BLaER1 treated with 17β-estradiol and CSF1 and Interleukin-3, amounts not matched to agents 10 nM and 100 nM (cell line): ENCODE measurements at regions not wholly inside any gene's neighbourhood (a gene's known extent, or its start where the extent isn't known, plus 50 kb on each side); places are given as distances from the start of the nearest gene placed in this dataset.

Source experiments
- H3K27ac ChIP-seq, 11 experiments: shearing (Covaris generic); formaldehyde crosslinking; 2 replicates each; pipeline ENCODE4 v1.8.1; 2022
- H3K27me3 ChIP-seq, 11 experiments: shearing (Covaris generic); formaldehyde crosslinking; 2 replicates each; pipeline ENCODE4 v1.8.1; 2022
- H3K36me3 ChIP-seq, 11 experiments: shearing (Covaris generic); formaldehyde crosslinking; 2 replicates each; pipeline ENCODE4 v1.8.1; 2022
- H3K4me1 ChIP-seq, 10 experiments: shearing (Covaris generic); formaldehyde crosslinking; 2 replicates each; pipeline ENCODE4 v1.8.1; 2022
- H3K4me2 ChIP-seq, 11 experiments: shearing (Covaris generic); formaldehyde crosslinking; 2 replicates each; pipeline ENCODE4 v1.8.1; 2022
- H3K4me3 ChIP-seq, 10 experiments: shearing (Covaris generic); formaldehyde crosslinking; 2 replicates each; pipeline ENCODE4 v1.8.1; 2022
- H3K9ac ChIP-seq, 11 experiments: shearing (Covaris generic); formaldehyde crosslinking; 2 replicates each; pipeline ENCODE4 v1.8.1; 2022
- H3K9me3 ChIP-seq, 11 experiments: shearing (Covaris generic); formaldehyde crosslinking; replicated peaks in 1 of 11; 2 replicates each; pipeline ENCODE4 v1.8.1; 2022
- H4K20me1 ChIP-seq, 11 experiments: shearing (Covaris generic); formaldehyde crosslinking; 2 replicates each; pipeline ENCODE4 v1.8.1; 2022
- Cebpa-rat ChIP-seq, 11 experiments: shearing (Covaris generic); IDR thresholded peaks; 2 replicates each; pipeline ENCODE4 v1.8.1; 2022

- no peak overlapping the region for H3K4me3 ChIP-seq
Measured at GRCh38 chr18:25630682-25631081, 278.7 kb upstream of the ZNF521 start.

GRCh38 chr18:25621682-25622081 is 269.7 kb upstream of the ZNF521 start:
- H3K36me3 ChIP-seq = no peaks in the 10 kb centered on the region
- H3K27ac ChIP-seq = peak overlapping the region in 1 of 11 experiments; percentile 19; a peak in 1 of 22 replicates
- peaks cover 16 to 29% (median 24%) of the 10 kb centered on the region in 11 experiments for H3K9me3 ChIP-seq
- H3K4me2 ChIP-seq = peak overlapping the region in 3 of 11 experiments; percentile 1 to 31 (median 6); a peak in 2 of 22 replicates
- H3K9ac ChIP-seq = no peak overlapping the region
- no peak overlapping the region for H3K4me3 ChIP-seq
- no peaks in the 10 kb centered on the region for H4K20me1 ChIP-seq
- peaks cover 0 to 10% (median 0%) of the 10 kb centered on the region in 10 experiments; a peak in 5 of 20 replicates for H3K4me1 ChIP-seq
- H3K27me3 ChIP-seq = no peaks in the 10 kb centered on the region
- TF ChIP-seq Cebpa-rat (IDR thresholded peaks at IDR 0.05) = no peak

More at GRCh38 chr18:25630682-25631081, 278.7 kb upstream of the ZNF521 start:
- Histone ChIP-seq H3K27me3 (no peaks in the 10 kb centered on the region), H3K9ac (no peak overlapping the region), H3K27ac (no peak overlapping the region), H3K36me3 (no peaks in the 10 kb centered on the region), H3K9me3 (peaks cover 22 to 33% (median 25%) of the 10 kb centered on the region in 11 experiments), H3K4me1 (no peaks in the 10 kb centered on the region), H3K4me2 (no peak overlapping the region), H4K20me1 (no peaks in the 10 kb centered on the region)
- no peak for TF ChIP-seq Cebpa-rat (IDR thresholded peaks at IDR 0.05)

- no peaks in the 10 kb centered on the region for H3K27me3 ChIP-seq
- no peaks in the 10 kb centered on the region for H3K36me3 ChIP-seq
- H3K4me1 ChIP-seq = peaks cover 0 to 10% (median 0%) of the 10 kb centered on the region in 10 experiments; a peak in 5 of 20 replicates
- no peak overlapping the region for H3K9ac ChIP-seq
- no peak for TF ChIP-seq Cebpa-rat (IDR thresholded peaks at IDR 0.05)
- peaks cover 11 to 24% (median 19%) of the 10 kb centered on the region in 11 experiments; a peak in 21 of 22 replicates for H3K9me3 ChIP-seq
- H3K4me3 ChIP-seq = no peak overlapping the region
- H3K27ac ChIP-seq = peak overlapping the region in 1 of 11 experiments; percentile 19; a peak in 1 of 22 replicates
- peak overlapping the region in 3 of 11 experiments; percentile 6 to 31 (median 18); a peak in 2 of 22 replicates for H3K4me2 ChIP-seq
- no peaks in the 10 kb centered on the region for H4K20me1 ChIP-seq
Measured at GRCh38 chr18:25621144-25621543, 269.2 kb upstream of the ZNF521 start.

- Histone ChIP-seq H3K9ac (no peak overlapping the region), H3K4me3 (no peak overlapping the region), H3K9me3 (peaks cover 0 to 5% (median 0%) of the 10 kb centered on the region in 11 experiments; a peak in 2 of 22 replicates), H3K36me3 (no peaks in the 10 kb centered on the region), H3K4me1 (no peaks in the 10 kb centered on the region), H3K27me3 (no peaks in the 10 kb centered on the region), H3K4me2 (no peak overlapping the region), H3K27ac (no peak overlapping the region), H4K20me1 (no peaks in the 10 kb centered on the region)
- TF ChIP-seq Cebpa-rat (IDR thresholded peaks at IDR 0.05) = no peak
Measured at GRCh38 chr18:25614168-25614567, 262.2 kb upstream of the ZNF521 start.

GRCh38 chr18:25612466-25612865 is 260.5 kb upstream of the ZNF521 start:
- H3K9me3 ChIP-seq = peaks cover 0 to 5% (median 0%) of the 10 kb centered on the region in 11 experiments; a peak in 2 of 22 replicates
- no peak for TF ChIP-seq Cebpa-rat (IDR thresholded peaks at IDR 0.05)
- H3K9ac ChIP-seq = no peak overlapping the region

GRCh38 chr18:25608091-25608490 is 256.1 kb upstream of the ZNF521 start:
- Histone ChIP-seq H3K4me3 (no peak overlapping the region), H3K4me1 (no peaks in the 10 kb centered on the region), H3K4me2 (no peak overlapping the region), H3K9ac (no peak overlapping the region), H3K27ac (no peak overlapping the region), H3K36me3 (no peaks in the 10 kb centered on the region), H3K9me3 (no peaks in the 10 kb centered on the region), H4K20me1 (no peaks in the 10 kb centered on the region), H3K27me3 (no peaks in the 10 kb centered on the region)
- TF ChIP-seq Cebpa-rat (IDR thresholded peaks at IDR 0.05) = no peak

More at GRCh38 chr18:25612466-25612865, 260.5 kb upstream of the ZNF521 start:
- H3K36me3 ChIP-seq = no peaks in the 10 kb centered on the region
- no peaks in the 10 kb centered on the region for H3K27me3 ChIP-seq
- H3K4me1 ChIP-seq = no peaks in the 10 kb centered on the region
- no peaks in the 10 kb centered on the region for H4K20me1 ChIP-seq
- no peak overlapping the region for H3K4me3 ChIP-seq
- H3K27ac ChIP-seq = no peak overlapping the region
- H3K4me2 ChIP-seq = no peak overlapping the region

GRCh38 chr18:25604894-25605597 is 253.1 kb upstream of the ZNF521 start:
- H3K9me3 ChIP-seq = no peaks in the 10 kb centered on the region
- TF ChIP-seq Cebpa-rat (IDR thresholded peaks at IDR 0.05) = no peak

GRCh38 chr18:25604196-25604893 is 252.4 kb upstream of the ZNF521 start:
- Histone ChIP-seq H3K27me3 (no peaks in the 10 kb centered on the region), H3K4me3 (no peak overlapping the region), H3K36me3 (no peaks in the 10 kb centered on the region), H4K20me1 (no peaks in the 10 kb centered on the region), H3K4me2 (no peak overlapping the region), H3K9me3 (no peaks in the 10 kb centered on the region), H3K4me1 (no peaks in the 10 kb centered on the region), H3K9ac (no peak overlapping the region), H3K27ac (no peak overlapping the region)
- no peak for TF ChIP-seq Cebpa-rat (IDR thresholded peaks at IDR 0.05)

More at GRCh38 chr18:25604894-25605597, 253.1 kb upstream of the ZNF521 start:
- no peaks in the 10 kb centered on the region for H4K20me1 ChIP-seq
- H3K4me1 ChIP-seq = no peaks in the 10 kb centered on the region
- no peaks in the 10 kb centered on the region for H3K36me3 ChIP-seq
- no peaks in the 10 kb centered on the region for H3K27me3 ChIP-seq
- no peak overlapping the region for H3K27ac ChIP-seq
- H3K4me2 ChIP-seq = no peak overlapping the region
- H3K4me3 ChIP-seq = no peak overlapping the region
- H3K9ac ChIP-seq = no peak overlapping the region

GRCh38 chr18:25599443-25599842 is 247.5 kb upstream of the ZNF521 start:
- no peak overlapping the region for H3K4me3 ChIP-seq
- no peak overlapping the region for H3K27ac ChIP-seq
- no peak overlapping the region for H3K4me2 ChIP-seq
- no peaks in the 10 kb centered on the region for H3K36me3 ChIP-seq
- H3K9me3 ChIP-seq = no peaks in the 10 kb centered on the region
- no peaks in the 10 kb centered on the region for H4K20me1 ChIP-seq
- no peak overlapping the region for H3K9ac ChIP-seq
- no peaks in the 10 kb centered on the region for H3K27me3 ChIP-seq
- no peaks in the 10 kb centered on the region for H3K4me1 ChIP-seq
- no peak for TF ChIP-seq Cebpa-rat (IDR thresholded peaks at IDR 0.05)
